BJ (cell line): ENCODE measurements at regions not wholly inside any gene's neighbourhood (a gene's known extent, or its start where the extent isn't known, plus 50 kb on each side); places are given as distances from the start of the nearest gene placed in this dataset.
A peak's percentile ranks its signal among the peaks of the same experiment; 100 is the strongest.

Experiments used
- CTCF ChIA-PET: fragments of 350-600 bp; formaldehyde crosslinking; extraction: SDS; loops from one replicate; lab custom pipeline; 2021; ENCODE audit warnings: antibody characterized with exemption, inconsistent platforms; lab: Yijun Ruan, JAX
- POLR2A ChIA-PET: fragments of 300-600 bp; sonication (Branson Sonifier 250); formaldehyde crosslinking; extraction: SDS; loops from one replicate; lab custom pipeline; 2021; ENCODE audit warnings: antibody characterized with exemption; lab: Charles Lee
- DNase-seq: peaks from one replicate; pipeline ENCODE4 v3.0.0-alpha.2; 2011; ENCODE audit warnings: low read depth
- H3K27me3 ChIP-seq: 2 replicates; pipeline ENCODE4 v1.6.0; 2011; ENCODE audit warnings: low read length; ENCODE audit not compliant: control insufficient read depth, insufficient read depth
- H3K36me3 ChIP-seq: 2 replicates; pipeline ENCODE4 v1.5.1; 2011; ENCODE audit warnings: low read length; ENCODE audit not compliant: control insufficient read depth, insufficient read depth
- H3K4me3 ChIP-seq: 2 replicates; pipeline ENCODE4 v1.5.1; 2011; ENCODE audit warnings: low read depth, mild to moderate bottlenecking, control low read depth, low read length
- TF ChIP-seq, protein P1 (sequence below): IDR thresholded peaks from 2 replicates; pipeline ENCODE4 v1.5.1; 2011; ENCODE audit warnings: low read depth, mild to moderate bottlenecking, control low read depth, inconsistent platforms, low read length, moderate library complexity; ENCODE audit not compliant: insufficient read depth

GRCh38 chr2:118677546-118677945, 169.9 kb downstream of the EN1 start:
- Histone ChIP-seq H3K4me3 (no peak overlapping the region), H3K36me3 (no peaks in the 10 kb centered on the region), H3K27me3 (no peaks in the 10 kb centered on the region)
- POLR2A ChIA-PET: no interaction called here
- no peak for DNase-seq
- TF ChIP-seq, protein P1, sequence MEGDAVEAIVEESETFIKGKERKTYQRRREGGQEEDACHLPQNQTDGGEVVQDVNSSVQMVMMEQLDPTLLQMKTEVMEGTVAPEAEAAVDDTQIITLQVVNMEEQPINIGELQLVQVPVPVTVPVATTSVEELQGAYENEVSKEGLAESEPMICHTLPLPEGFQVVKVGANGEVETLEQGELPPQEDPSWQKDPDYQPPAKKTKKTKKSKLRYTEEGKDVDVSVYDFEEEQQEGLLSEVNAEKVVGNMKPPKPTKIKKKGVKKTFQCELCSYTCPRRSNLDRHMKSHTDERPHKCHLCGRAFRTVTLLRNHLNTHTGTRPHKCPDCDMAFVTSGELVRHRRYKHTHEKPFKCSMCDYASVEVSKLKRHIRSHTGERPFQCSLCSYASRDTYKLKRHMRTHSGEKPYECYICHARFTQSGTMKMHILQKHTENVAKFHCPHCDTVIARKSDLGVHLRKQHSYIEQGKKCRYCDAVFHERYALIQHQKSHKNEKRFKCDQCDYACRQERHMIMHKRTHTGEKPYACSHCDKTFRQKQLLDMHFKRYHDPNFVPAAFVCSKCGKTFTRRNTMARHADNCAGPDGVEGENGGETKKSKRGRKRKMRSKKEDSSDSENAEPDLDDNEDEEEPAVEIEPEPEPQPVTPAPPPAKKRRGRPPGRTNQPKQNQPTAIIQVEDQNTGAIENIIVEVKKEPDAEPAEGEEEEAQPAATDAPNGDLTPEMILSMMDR: no peak
- CTCF ChIA-PET: no interaction called here

DNA sequence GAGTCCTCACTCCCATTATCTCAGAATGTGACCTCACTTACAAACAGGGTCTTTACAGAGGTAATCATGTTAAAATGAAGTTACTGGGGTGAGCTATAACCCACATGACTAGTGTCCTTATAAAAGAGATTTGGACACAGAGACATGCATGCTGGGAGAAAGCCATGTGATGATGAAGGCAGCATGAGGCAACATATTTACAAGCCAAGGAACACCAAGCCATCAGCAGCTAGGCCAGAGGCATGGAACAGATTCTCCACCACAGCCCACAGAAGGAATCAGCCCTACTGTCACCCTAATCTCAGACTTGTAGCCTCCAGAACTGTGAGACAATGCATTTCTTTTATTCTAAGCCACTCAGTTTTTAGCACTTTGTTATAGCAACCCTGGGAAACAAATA, 171.9 kb downstream of the EN1 start:
- no peak for DNase-seq
- Histone ChIP-seq H3K4me3 (no peak overlapping the region), H3K27me3 (no peaks in the 10 kb centered on the region), H3K36me3 (no peaks in the 10 kb centered on the region)
- TF ChIP-seq, protein P1: no peak
- ChIA-PET POLR2A (no interaction called here), CTCF (interaction anchor here (0.6 kb wide), 1 partner anchor 465 kb away, joined by 3 read pairs; no protein-coding TSS in a partner anchor)

GRCh38 chr2:118672571-118673158, 174.8 kb downstream of the EN1 start:
- ChIA-PET CTCF (no interaction called here), POLR2A (no interaction called here)
- Histone ChIP-seq H3K27me3 (no peaks in the 10 kb centered on the region), H3K36me3 (no peaks in the 10 kb centered on the region), H3K4me3 (no peak overlapping the region)
- no peak for DNase-seq
- TF ChIP-seq, protein P1: no peak

DNA sequence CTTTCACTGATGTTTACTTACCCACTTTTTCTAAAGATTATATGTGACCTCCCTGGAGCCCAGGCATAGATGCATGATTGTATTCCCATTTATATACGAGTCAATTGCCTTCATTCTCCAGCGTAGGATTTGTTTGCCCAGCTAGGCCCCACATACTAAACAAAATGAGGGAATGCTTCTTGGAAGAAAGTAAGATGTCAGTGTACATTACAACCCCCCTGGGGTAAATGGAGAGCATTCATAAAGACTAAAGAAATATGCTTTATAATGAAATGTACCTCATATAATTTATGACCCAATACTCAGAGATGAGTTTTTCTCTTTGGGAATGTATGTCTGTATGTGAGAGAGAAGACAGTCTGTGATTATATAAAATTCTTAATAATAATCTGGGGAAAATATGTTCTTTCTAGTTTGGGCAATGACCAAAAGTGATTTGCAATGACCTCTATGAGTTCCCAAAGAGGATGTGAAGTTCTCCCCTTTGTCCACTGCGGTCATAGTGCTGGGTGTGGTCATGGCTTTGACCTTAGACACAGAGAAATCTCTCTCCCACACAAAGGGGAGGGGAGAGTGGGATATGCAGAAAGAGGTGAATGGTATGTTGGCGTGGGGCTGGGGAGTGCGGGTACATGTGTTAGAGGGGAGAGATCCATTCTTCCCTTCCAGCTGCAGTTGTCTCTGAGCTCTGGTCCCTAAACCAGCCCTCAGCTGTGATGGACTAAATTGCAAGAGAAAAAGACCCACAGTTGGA, 175.6 kb downstream of the EN1 start:
- no peaks in the 10 kb centered on the region for H3K27me3 ChIP-seq
- TF ChIP-seq, protein P1: no peak
- no peak overlapping the region for H3K4me3 ChIP-seq
- CTCF ChIA-PET: no interaction called here
- H3K36me3 ChIP-seq: no peaks in the 10 kb centered on the region
- DNase-seq: no peak
- POLR2A ChIA-PET: no interaction called here

DNA sequence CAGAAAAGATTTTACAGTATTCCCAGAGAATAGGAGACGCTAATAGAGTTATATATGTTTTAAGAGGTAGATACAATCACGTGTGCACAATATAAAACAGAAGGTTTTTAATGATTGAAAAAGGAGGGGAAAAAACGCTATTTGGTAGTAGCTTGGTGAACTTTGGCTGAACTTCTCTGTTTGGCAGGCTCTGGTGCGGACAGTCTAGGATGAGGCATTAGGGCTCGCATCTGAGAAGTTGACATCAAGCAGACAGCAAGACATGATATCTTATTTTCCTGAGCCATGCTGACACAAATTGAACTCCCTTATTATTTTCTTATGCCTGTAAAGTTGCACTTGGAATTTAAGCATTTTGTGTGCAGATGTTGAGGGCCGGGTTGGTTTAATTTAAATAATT, 176.6 kb downstream of the EN1 start:
- TF ChIP-seq, protein P1: no peak
- no peaks in the 10 kb centered on the region for H3K27me3 ChIP-seq
- DNase-seq: peak; percentile 47
- ChIA-PET POLR2A (no interaction called here), CTCF (no interaction called here)
- no peak overlapping the region for H3K4me3 ChIP-seq
- H3K36me3 ChIP-seq: no peaks in the 10 kb centered on the region
